Spleen (tissue), 11 donors: ENCODE measurements at regions not wholly inside any gene's neighbourhood (a gene's known extent, or its start where the extent isn't known, plus 50 kb on each side); places are given as distances from the start of the nearest gene placed in this dataset.
A peak's percentile ranks its signal among the peaks of the same experiment; 100 is the strongest.

Experiments used
- DNase-seq: peaks from one replicate; pipeline ENCODE4 v3.0.0-alpha.2; 2020
- H3K27ac ChIP-seq, 8 donors: fragments of 200-600 bp; sonication (generic) in 7 of 8; 1 replicate in 4 of 8; 2 replicates in 4 of 8; pipeline versions ENCODE4 v1.5.0 to v1.8.0; 2016 to 2021; ENCODE audit warnings: inconsistent platforms in 4 of 8, mild to moderate bottlenecking in 4 of 8, moderate library complexity in 1 of 8
- H3K27me3 ChIP-seq, 7 donors: fragments of 200-600 bp; sonication (generic) in 6 of 7; replicated peaks in 1 of 7; 1 replicate in 4 of 7; 2 replicates in 3 of 7; pipeline versions ENCODE4 v1.5.0 to v1.8.0; 2016 to 2021; ENCODE audit warnings: inconsistent platforms in 3 of 7, mild to moderate bottlenecking in 1 of 7
- H3K36me3 ChIP-seq, 6 donors: fragments of 200-600 bp; sonication (generic) in 5 of 6; 1 replicate in 4 of 6; 2 replicates in 2 of 6; pipeline versions ENCODE4 v1.5.0 to v1.8.0; 2016 to 2021; ENCODE audit warnings: inconsistent platforms in 2 of 6
- H3K4me1 ChIP-seq, 6 donors: fragments of 200-600 bp; sonication (generic) in 5 of 6; 1 replicate in 3 of 6; 2 replicates in 3 of 6; pipeline versions ENCODE4 v1.5.0 to v1.8.0; 2016 to 2021; ENCODE audit warnings: inconsistent platforms in 3 of 6
- H3K4me3 ChIP-seq, 8 donors: fragments of 200-600 bp; sonication (generic) in 7 of 8; 1 replicate in 4 of 8; 2 replicates in 4 of 8; pipeline versions ENCODE4 v1.5.0 to v1.8.0; 2016 to 2021; ENCODE audit warnings: inconsistent platforms in 4 of 8, mild to moderate bottlenecking in 4 of 8, moderate library complexity in 2 of 8
- H3K9me3 ChIP-seq, 8 donors: fragments of 200-600 bp; sonication (generic) in 7 of 8; 1 replicate in 4 of 8; 2 replicates in 4 of 8; pipeline versions ENCODE4 v1.5.0 to v1.8.0; 2016 to 2021; ENCODE audit warnings: inconsistent platforms in 4 of 8
- POLR2A ChIP-seq, 3 donors: fragments of 450-650 bp; IDR thresholded peaks; one replicate each; pipeline ENCODE4 v1.5.1; 2017; ENCODE audit warnings: antibody characterized with exemption in 3 of 3, mild to moderate bottlenecking in 1 of 3
- POLR2AphosphoS5 ChIP-seq, 3 donors: sonication (generic); formaldehyde crosslinking; IDR thresholded peaks; one replicate each; pipeline ENCODE4 v1.5.1; 2017; ENCODE audit warnings: antibody characterized with exemption in 3 of 3
- WGBS, 5 donors: extraction: QIAGEN DNeasy Blood & Tissue Kit in 3 of 5; methylation state at CpG; one replicate each; pipeline versions ENCODE4 v1.1.5 to v1.1.7; 2013 to 2018; 5-methylcytosine and 5-hydroxymethylcytosine counted together
- intact Hi-C: fragments of 100-400 bp; cut with DNase I; formaldehyde crosslinking; loops from one replicate; pipeline ENCODE4 v1.15.0; 2023; ENCODE audit warnings: low total_unique reads
- TF ChIP-seq, protein P1 (sequence below), 11 experiments: fragments of 200-600 bp in 7 of 11; fragments of 450-650 bp in 4 of 11; sonication (generic) in 4 of 11; IDR thresholded peaks in 8 of 11; conservative IDR thresholded peaks in 3 of 11; 1 replicate in 7 of 11; 2 replicates in 4 of 11; pipeline versions ENCODE4 v1.4.0 to v1.8.0; 2016 to 2021; ENCODE audit warnings: antibody characterized with exemption in 11 of 11, inconsistent platforms in 4 of 11, mild to moderate bottlenecking in 1 of 11
- donor health status: healthy with polysubstance abuse.
- donor health status: DM: no; HTN: no; CAD: no; lungs with moderate emphysema.
- donor health status: DM: no; HTN: no; CAD: no.
- donor health status: Bipolar disorder and iron deficiency.
- donor health status: healthy.
- donor health status: DM: no; HTN: no; CAD: no.
- donor health status: DM: yes; HTN: yes; CAD: no.

GRCh38 chr6:90369651-90370050 is 73.0 kb upstream of the BACH2 start:
- 83 to 94% (median 92%) methylated on average over 6 of the region's 6 CpGs for WGBS, 5 donors
- DNase-seq = no peak
- peak overlapping the region in 2 of 8 donors; percentile 15 to 17 for H3K27ac ChIP-seq
- intact Hi-C loops = no loop called here
- no peaks in the 10 kb centered on the region for H3K36me3 ChIP-seq
- peaks cover 0 to 9% (median 0%) of the 10 kb centered on the region in 6 donors for H3K4me1 ChIP-seq
- H3K27me3 ChIP-seq = no peaks in the 10 kb centered on the region
- TF ChIP-seq POLR2AphosphoS5 (IDR thresholded peaks at IDR 0.05) = no peak
- TF ChIP-seq, protein P1, sequence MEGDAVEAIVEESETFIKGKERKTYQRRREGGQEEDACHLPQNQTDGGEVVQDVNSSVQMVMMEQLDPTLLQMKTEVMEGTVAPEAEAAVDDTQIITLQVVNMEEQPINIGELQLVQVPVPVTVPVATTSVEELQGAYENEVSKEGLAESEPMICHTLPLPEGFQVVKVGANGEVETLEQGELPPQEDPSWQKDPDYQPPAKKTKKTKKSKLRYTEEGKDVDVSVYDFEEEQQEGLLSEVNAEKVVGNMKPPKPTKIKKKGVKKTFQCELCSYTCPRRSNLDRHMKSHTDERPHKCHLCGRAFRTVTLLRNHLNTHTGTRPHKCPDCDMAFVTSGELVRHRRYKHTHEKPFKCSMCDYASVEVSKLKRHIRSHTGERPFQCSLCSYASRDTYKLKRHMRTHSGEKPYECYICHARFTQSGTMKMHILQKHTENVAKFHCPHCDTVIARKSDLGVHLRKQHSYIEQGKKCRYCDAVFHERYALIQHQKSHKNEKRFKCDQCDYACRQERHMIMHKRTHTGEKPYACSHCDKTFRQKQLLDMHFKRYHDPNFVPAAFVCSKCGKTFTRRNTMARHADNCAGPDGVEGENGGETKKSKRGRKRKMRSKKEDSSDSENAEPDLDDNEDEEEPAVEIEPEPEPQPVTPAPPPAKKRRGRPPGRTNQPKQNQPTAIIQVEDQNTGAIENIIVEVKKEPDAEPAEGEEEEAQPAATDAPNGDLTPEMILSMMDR (IDR thresholded peaks at IDR 0.05 in 8 of 11, conservative IDR thresholded peaks at IDR 0.05 in 3 of 11) = no peak
- no peak for TF ChIP-seq POLR2A (IDR thresholded peaks at IDR 0.05)
- H3K4me3 ChIP-seq = no peak overlapping the region
- no peaks in the 10 kb centered on the region for H3K9me3 ChIP-seq

DNA sequence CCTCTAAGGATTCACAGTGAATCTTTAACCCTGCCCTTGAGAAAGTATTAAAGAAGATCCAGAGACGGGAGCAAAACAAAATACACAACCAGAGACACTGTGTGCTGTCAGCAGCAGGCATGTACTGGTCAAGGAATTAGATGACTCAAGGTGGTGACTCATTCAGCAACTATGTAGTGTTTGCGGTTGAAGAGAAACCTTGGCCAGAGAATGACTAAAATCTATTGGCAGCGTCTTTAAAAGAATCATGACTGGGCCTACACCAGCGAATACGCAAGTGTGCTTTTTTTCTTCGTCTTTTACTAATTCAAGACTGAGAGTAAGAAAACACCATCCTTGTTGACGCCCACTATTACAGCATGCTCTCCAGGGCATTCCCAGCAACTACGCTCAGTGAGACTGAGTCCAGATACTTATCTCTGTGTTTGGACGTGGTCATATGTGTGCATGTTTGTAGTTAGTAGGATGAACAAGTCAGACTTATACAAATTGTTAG is 72.4 kb upstream of the BACH2 start:
- Histone ChIP-seq H3K4me3 (no peak overlapping the region), H3K9me3 (no peaks in the 10 kb centered on the region), H3K27ac (peak overlapping the region in 2 of 8 donors; percentile 15 to 17), H3K27me3 (no peaks in the 10 kb centered on the region), H3K36me3 (no peaks in the 10 kb centered on the region), H3K4me1 (peaks cover 0 to 9% (median 0%) of the 10 kb centered on the region in 6 donors)
- DNase-seq = no peak
- WGBS, 5 donors = 50 to 68% (median 65%) methylated on average over 9 of the region's 9 CpGs
- TF ChIP-seq POLR2AphosphoS5 (IDR thresholded peaks at IDR 0.05) (peak in 1 of 3 donors; percentile 46), POLR2A (IDR thresholded peaks at IDR 0.05) (no peak)
- intact Hi-C loops = no loop called here

GRCh38 chr6:90368601-90369000 is 72.0 kb upstream of the BACH2 start:
- TF ChIP-seq POLR2A (IDR thresholded peaks at IDR 0.05) (no peak), POLR2AphosphoS5 (IDR thresholded peaks at IDR 0.05) (no peak)
- TF ChIP-seq, protein P1 (IDR thresholded peaks at IDR 0.05 in 8 of 11, conservative IDR thresholded peaks at IDR 0.05 in 3 of 11) = no peak
- no peaks in the 10 kb centered on the region for H3K9me3 ChIP-seq
- DNase-seq = no peak
- peak overlapping the region in 1 of 8 donors; percentile 17 for H3K27ac ChIP-seq
- intact Hi-C loops = no loop called here
- peaks cover 0 to 9% (median 0%) of the 10 kb centered on the region in 6 donors for H3K4me1 ChIP-seq
- no peaks in the 10 kb centered on the region for H3K36me3 ChIP-seq
- H3K27me3 ChIP-seq = no peaks in the 10 kb centered on the region
- no peak overlapping the region for H3K4me3 ChIP-seq

DNA sequence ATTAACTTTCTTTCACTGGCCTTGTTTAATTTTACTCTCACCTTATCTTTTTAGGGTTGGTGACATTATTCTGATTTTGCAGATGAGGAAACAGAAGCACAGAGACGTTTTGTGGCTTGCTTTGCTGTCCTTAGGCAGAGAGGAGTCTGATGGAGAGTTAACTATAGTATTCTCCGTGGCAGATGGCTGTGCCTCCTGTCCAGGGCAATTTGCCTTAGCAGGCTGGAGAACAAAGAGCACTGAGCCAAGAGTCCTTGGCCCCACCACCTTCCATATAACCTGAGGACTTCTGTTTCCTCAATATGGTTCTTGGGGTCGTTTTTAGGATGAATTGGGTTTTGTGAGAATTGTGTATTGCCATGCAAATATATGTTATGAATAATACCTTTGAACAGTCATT is 71.4 kb upstream of the BACH2 start:
- Histone ChIP-seq H3K27ac (no peak overlapping the region), H3K27me3 (no peaks in the 10 kb centered on the region), H3K9me3 (no peaks in the 10 kb centered on the region), H3K36me3 (no peaks in the 10 kb centered on the region), H3K4me1 (peaks cover 0 to 9% (median 0%) of the 10 kb centered on the region in 6 donors), H3K4me3 (no peak overlapping the region)
- TF ChIP-seq POLR2A (IDR thresholded peaks at IDR 0.05) (no peak), POLR2AphosphoS5 (IDR thresholded peaks at IDR 0.05) (no peak)
- DNase-seq = no peak
- intact Hi-C loops = no loop called here
- 65 to 74% (median 71%) methylated on average over 3 of the region's 3 CpGs for WGBS, 5 donors

DNA sequence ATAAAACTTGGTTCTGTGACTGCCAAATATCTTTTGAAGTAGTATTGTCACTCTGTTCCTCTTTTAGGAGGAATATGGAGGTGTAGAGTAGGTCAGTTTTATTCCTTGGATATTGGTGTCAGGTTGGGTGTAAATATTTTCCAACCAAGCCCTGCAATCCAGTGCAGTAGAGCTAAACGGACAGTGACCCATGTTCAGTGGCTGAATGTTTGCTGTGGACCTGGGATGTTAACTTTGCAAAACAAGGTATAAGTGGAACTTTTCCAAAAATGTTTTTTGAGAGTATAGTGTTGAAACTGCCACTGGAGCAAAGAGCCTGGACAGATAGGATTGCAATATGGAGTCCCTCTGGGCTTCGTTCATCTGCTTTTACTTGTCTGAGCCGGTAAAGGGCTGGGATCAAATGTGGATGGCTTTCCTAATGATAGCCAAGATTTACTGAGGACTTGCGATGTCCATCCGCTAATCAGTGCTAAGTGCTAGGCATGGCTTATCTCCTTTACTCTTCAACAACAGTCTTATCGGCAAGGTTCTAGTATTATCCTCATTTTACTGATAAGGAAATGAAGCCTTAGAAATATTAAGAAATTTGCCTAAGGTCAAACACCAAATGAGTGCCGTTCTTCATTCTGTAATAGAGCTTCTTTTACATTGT is 69.0 kb upstream of the BACH2 start:
- Histone ChIP-seq H3K4me1 (peaks cover 0 to 9% (median 0%) of the 10 kb centered on the region in 6 donors), H3K27ac (no peak overlapping the region), H3K36me3 (no peaks in the 10 kb centered on the region), H3K27me3 (no peaks in the 10 kb centered on the region), H3K4me3 (no peak overlapping the region), H3K9me3 (no peaks in the 10 kb centered on the region)
- intact Hi-C loops = no loop called here
- DNase-seq = no peak
- no peak for TF ChIP-seq POLR2AphosphoS5 (IDR thresholded peaks at IDR 0.05)
- TF ChIP-seq, protein P1 (IDR thresholded peaks at IDR 0.05 in 8 of 11, conservative IDR thresholded peaks at IDR 0.05 in 3 of 11) = no peak
- no peak for TF ChIP-seq POLR2A (IDR thresholded peaks at IDR 0.05)
- WGBS, 5 donors = 88 to 94% (median 92%) methylated on average over 7 of the region's 7 CpGs
